GM23248 (cell line): ENCODE measurements at regions not wholly inside any gene's neighbourhood (a gene's known extent, or its start where the extent isn't known, plus 50 kb on each side); places are given as distances from the start of the nearest gene placed in this dataset.
"Not testable (repeated sequence)": the region's sequence is repeated elsewhere in the genome, so short reads cannot be mapped to it uniquely, and the experiment has no call there.

Source experiments
- DNase-seq: peaks from one replicate; pipeline ENCODE4 v3.0.0-alpha.2; 2015
- H2AFZ ChIP-seq: fragments of 200-600 bp; sonication (generic); 2 replicates; pipeline ENCODE4 v1.6.1; 2016; ENCODE audit warnings: antibody characterized with exemption
- H3F3A ChIP-seq: fragments of 200-600 bp; sonication (generic); 2 replicates; pipeline ENCODE4 v1.6.1; 2016; ENCODE audit warnings: mild to moderate bottlenecking, antibody characterized with exemption, mixed run types; ENCODE audit not compliant: insufficient read depth
- H3K27ac ChIP-seq: fragments of 200-600 bp; sonication (generic); 2 replicates; pipeline ENCODE4 v1.5.1; 2016; ENCODE audit warnings: mild to moderate bottlenecking
- H3K27me3 ChIP-seq: fragments of 200-600 bp; sonication (generic); replicated peaks from 2 replicates; pipeline ENCODE4 v1.6.1; 2016; ENCODE audit warnings: mild to moderate bottlenecking; ENCODE audit not compliant: insufficient read depth
- H3K36me3 ChIP-seq: fragments of 200-600 bp; sonication (generic); 2 replicates; pipeline ENCODE4 v1.6.1; 2016; ENCODE audit warnings: low read depth, mild to moderate bottlenecking
- H3K4me1 ChIP-seq: fragments of 200-600 bp; sonication (generic); 2 replicates; pipeline ENCODE4 v1.6.1; 2016; ENCODE audit warnings: mild to moderate bottlenecking; ENCODE audit not compliant: insufficient read depth
- H3K4me2 ChIP-seq: fragments of 200-600 bp; sonication (generic); one replicate; pipeline ENCODE4 v1.6.1; 2016; ENCODE audit warnings: mild to moderate bottlenecking; ENCODE audit not compliant: unreplicated experiment
- H3K4me3 ChIP-seq: fragments of 200-600 bp; sonication (generic); 2 replicates; pipeline ENCODE4 v1.5.1; 2016; ENCODE audit warnings: mild to moderate bottlenecking
- H3K79me2 ChIP-seq: fragments of 200-600 bp; sonication (generic); 2 replicates; pipeline ENCODE4 v1.6.1; 2016; ENCODE audit warnings: mild to moderate bottlenecking; ENCODE audit not compliant: insufficient read depth
- H3K9ac ChIP-seq: fragments of 200-600 bp; sonication (generic); 2 replicates; pipeline ENCODE4 v1.6.1; 2016; ENCODE audit warnings: mild to moderate bottlenecking
- H3K9me2 ChIP-seq: fragments of 200-600 bp; sonication (generic); 2 replicates; pipeline ENCODE4 v1.6.1; 2016; ENCODE audit warnings: mixed run types, mild to moderate bottlenecking, moderate library complexity; ENCODE audit not compliant: insufficient read depth
- H3K9me3 ChIP-seq: fragments of 200-600 bp; sonication (generic); one replicate; pipeline ENCODE4 v1.6.1; 2017; ENCODE audit warnings: low read depth
- H4K20me1 ChIP-seq: fragments of 200-600 bp; sonication (generic); 2 replicates; pipeline ENCODE4 v1.6.0; 2016; ENCODE audit not compliant: insufficient read depth
- EZH2 ChIP-seq: fragments of 200-600 bp; sonication (generic); IDR thresholded peaks from 2 replicates; pipeline ENCODE4 v1.6.1; 2018; ENCODE audit warnings: antibody characterized with exemption, mild to moderate bottlenecking; ENCODE audit not compliant: insufficient read depth, poor library complexity, severe bottlenecking
- EZH2phosphoT487 ChIP-seq: fragments of 200-600 bp; sonication (generic); IDR thresholded peaks from 2 replicates; pipeline ENCODE4 v1.6.1; 2018; ENCODE audit warnings: antibody characterized with exemption, moderate library complexity, mild to moderate bottlenecking, low read depth; ENCODE audit not compliant: insufficient read depth
- WGBS, 2 experiments: methylation state at CpG; one replicate each; pipeline ENCODE4 v1.1.6; 2015 to 2017; ENCODE audit warnings: low lambda C conversion rate in 2 of 2, low coverage in 1 of 2; ENCODE audit errors: missing lambda C conversion rate in 2 of 2; 5-methylcytosine and 5-hydroxymethylcytosine counted together
- in situ Hi-C: fragments of 300-500 bp; cut with MboI; formaldehyde crosslinking; loops from 2 replicates; pipeline ENCODE4 v1.15.0; 2020

DNA sequence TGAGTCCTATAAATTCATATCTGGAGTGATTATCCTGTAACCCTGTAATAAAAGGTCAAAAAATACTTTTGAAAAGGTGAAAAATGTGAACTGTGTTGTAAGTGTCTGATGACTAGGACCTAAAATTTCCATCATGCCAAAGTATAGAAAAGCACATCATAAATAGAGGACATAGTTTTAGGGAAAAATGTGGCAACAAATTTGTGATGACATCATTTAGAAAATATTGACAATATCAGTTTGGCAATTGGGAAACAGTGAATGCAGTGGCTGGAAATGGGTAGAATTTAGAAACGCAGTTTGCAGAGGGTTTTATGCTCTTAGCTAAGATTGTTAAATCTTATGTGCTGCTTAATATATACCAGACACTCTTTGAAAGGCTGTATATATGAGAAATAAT lies 1464.8 kb downstream of the RAPGEF2 start:
- Histone ChIP-seq H2AFZ (no peak overlapping the region), H3K9ac (no peak overlapping the region), H4K20me1 (no peaks in the 10 kb centered on the region), H3K4me1 (no peaks in the 10 kb centered on the region), H3F3A (no peaks in the 10 kb centered on the region), H3K27me3 (no peaks in the 10 kb centered on the region), H3K9me3 (no peaks in the 10 kb centered on the region), H3K79me2 (no peaks in the 10 kb centered on the region), H3K36me3 (no peaks in the 10 kb centered on the region), H3K27ac (no peak overlapping the region), H3K4me2 (no peak overlapping the region), H3K9me2 (no peaks in the 10 kb centered on the region), H3K4me3 (no peak overlapping the region)
- no peak for TF ChIP-seq EZH2phosphoT487
- no peak for TF ChIP-seq EZH2
- WGBS, 2 experiments, result 0 to 4% methylated on average over 1 of the region's 1 CpG
- no peak for DNase-seq
- in situ Hi-C loops, result no loop called here

DNA sequence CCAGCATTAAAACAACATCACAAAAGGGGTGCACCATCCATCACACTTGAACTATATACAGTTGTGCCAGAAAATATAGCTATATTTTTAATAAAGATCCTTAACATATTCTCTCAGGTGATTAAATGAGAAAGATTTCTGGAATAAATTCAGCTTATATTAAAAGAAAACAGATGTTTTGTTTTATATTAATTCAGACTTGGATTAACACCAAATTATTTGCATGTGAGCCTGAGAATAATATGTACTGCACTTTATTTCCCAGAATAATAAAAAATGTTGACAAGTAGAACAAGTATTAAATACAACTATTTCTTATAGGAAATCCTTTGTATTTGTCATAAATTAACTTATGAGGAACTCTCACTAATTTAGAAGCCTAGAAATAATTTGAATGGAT lies 1467.4 kb downstream of the RAPGEF2 start:
- Histone ChIP-seq H2AFZ (no peak overlapping the region), H3K27me3 (no peaks in the 10 kb centered on the region), H3F3A (no peaks in the 10 kb centered on the region), H3K9ac (no peak overlapping the region), H3K4me3 (no peak overlapping the region), H3K9me2 (no peaks in the 10 kb centered on the region), H3K9me3 (no peaks in the 10 kb centered on the region), H3K4me2 (no peak overlapping the region), H4K20me1 (no peaks in the 10 kb centered on the region), H3K36me3 (no peaks in the 10 kb centered on the region), H3K4me1 (no peaks in the 10 kb centered on the region), H3K27ac (no peak overlapping the region), H3K79me2 (no peaks in the 10 kb centered on the region)
- in situ Hi-C loops, result no loop called here
- no peak for DNase-seq
- TF ChIP-seq EZH2phosphoT487 (no peak), EZH2 (no peak)

GRCh38 chr4:160574272-160574671 lies 1471.4 kb downstream of the RAPGEF2 start:
- H4K20me1 ChIP-seq, DNase-seq, H3K27ac ChIP-seq, H2AFZ ChIP-seq, H3K4me2 ChIP-seq, H3K36me3 ChIP-seq, in situ Hi-C loops, H3F3A ChIP-seq, H3K79me2 ChIP-seq, H3K9ac ChIP-seq, H3K4me3 ChIP-seq, H3K9me3 ChIP-seq, H3K27me3 ChIP-seq, H3K4me1 ChIP-seq, H3K9me2 ChIP-seq: not testable (repeated sequence)
- 52 to 58% methylated on average over 18 of the region's 18 CpGs for WGBS, 2 experiments

- no peak overlapping the region for H3K4me3 ChIP-seq
- no peak overlapping the region for H3K4me2 ChIP-seq
- no peaks in the 10 kb centered on the region for H3F3A ChIP-seq
- no peaks in the 10 kb centered on the region for H3K79me2 ChIP-seq
- H3K36me3 ChIP-seq, result no peaks in the 10 kb centered on the region
- no peaks in the 10 kb centered on the region for H3K9me3 ChIP-seq
- no peak for DNase-seq
- no peaks in the 10 kb centered on the region for H3K4me1 ChIP-seq
- no peak overlapping the region for H2AFZ ChIP-seq
- WGBS, 2 experiments, result 6 to 8% methylated on average over 1 of the region's 1 CpG
- no peak overlapping the region for H3K9ac ChIP-seq
- H3K27me3 ChIP-seq, result no peaks in the 10 kb centered on the region
- no peak overlapping the region for H3K27ac ChIP-seq
- no peaks in the 10 kb centered on the region for H4K20me1 ChIP-seq
- TF ChIP-seq EZH2phosphoT487 (no peak), EZH2 (no peak)
- H3K9me2 ChIP-seq, result no peaks in the 10 kb centered on the region
- in situ Hi-C loops, result no loop called here
Observed at GRCh38 chr4:160580581-160580980, 1477.7 kb downstream of the RAPGEF2 start.

DNA sequence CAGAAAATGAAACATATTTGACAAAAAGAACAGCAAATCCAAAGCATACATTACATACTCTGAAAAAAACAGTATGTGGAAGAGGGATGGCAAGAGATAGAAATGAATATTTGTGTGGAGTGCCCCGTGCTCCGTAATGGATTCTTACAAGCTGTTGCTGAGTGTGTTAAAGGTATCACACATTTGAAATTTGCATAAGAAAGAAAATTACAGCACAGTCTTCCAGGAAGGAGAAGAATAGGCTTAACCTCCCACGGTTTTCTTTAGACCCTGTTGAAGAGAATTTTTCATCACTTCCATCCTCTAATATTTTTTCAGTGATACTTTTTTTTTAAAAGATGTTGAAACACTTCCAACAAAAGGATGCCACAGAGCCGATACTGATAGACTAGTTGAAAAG lies 1489.4 kb downstream of the RAPGEF2 start:
- Histone ChIP-seq H3K9me3 (peaks cover 3% of the 10 kb centered on the region), H4K20me1 (no peaks in the 10 kb centered on the region), H3K4me1 (no peaks in the 10 kb centered on the region), H3K79me2 (no peaks in the 10 kb centered on the region), H3K9ac (no peak overlapping the region), H3K4me3 (no peak overlapping the region), H3K36me3 (no peaks in the 10 kb centered on the region), H3K4me2 (no peak overlapping the region), H3K27ac (no peak overlapping the region), H2AFZ (no peak overlapping the region), H3K9me2 (no peaks in the 10 kb centered on the region), H3K27me3 (no peaks in the 10 kb centered on the region), H3F3A (no peaks in the 10 kb centered on the region)
- TF ChIP-seq EZH2 (no peak), EZH2phosphoT487 (no peak)
- no peak for DNase-seq
- WGBS, 2 experiments, result 12 to 17% methylated on average over 4 of the region's 4 CpGs
- in situ Hi-C loops, result no loop called here
